Brain microvascular endothelial cell (primary cell): ENCODE measurements at regions not wholly inside any gene's neighbourhood (a gene's known extent, or its start where the extent isn't known, plus 50 kb on each side); places are given as distances from the start of the nearest gene placed in this dataset.

ENCODE experiments used
- DNase-seq: peaks from one replicate; pipeline ENCODE4 v3.0.0-alpha.2; 2020
- H3K27ac ChIP-seq: fragments of 250-450 bp; sonication (Bioruptor Pico); 2 replicates; pipeline ENCODE4 v1.5.1; 2020; ENCODE audit warnings: mild to moderate bottlenecking, moderate library complexity
- H3K27me3 ChIP-seq: fragments of 250-450 bp; sonication (Bioruptor Pico); replicated peaks from 2 replicates; pipeline ENCODE4 v1.5.1; 2020; ENCODE audit warnings: mild to moderate bottlenecking
- H3K36me3 ChIP-seq: fragments of 250-450 bp; sonication (Bioruptor Pico); replicated peaks from 2 replicates; pipeline ENCODE4 v1.5.1; 2020; ENCODE audit warnings: mild to moderate bottlenecking
- H3K4me3 ChIP-seq: 2 replicates; pipeline ENCODE4 v1.5.1; 2011; ENCODE audit warnings: low read depth, mild to moderate bottlenecking, control low read depth, low read length, moderate library complexity
- in situ Hi-C: cut with HindIII; loops from 2 replicates; pipeline ENCODE4 v1.10.0; 2017; ENCODE audit warnings: low sequenced_read_pairs, low pct_ligation_motif_present
- TF ChIP-seq, protein P1 (sequence below): IDR thresholded peaks from 2 replicates; pipeline ENCODE4 v1.5.1; 2011; ENCODE audit warnings: low read depth, mild to moderate bottlenecking, moderate library complexity, low read length, control low read depth, inconsistent platforms; ENCODE audit errors: missing control alignments

DNA sequence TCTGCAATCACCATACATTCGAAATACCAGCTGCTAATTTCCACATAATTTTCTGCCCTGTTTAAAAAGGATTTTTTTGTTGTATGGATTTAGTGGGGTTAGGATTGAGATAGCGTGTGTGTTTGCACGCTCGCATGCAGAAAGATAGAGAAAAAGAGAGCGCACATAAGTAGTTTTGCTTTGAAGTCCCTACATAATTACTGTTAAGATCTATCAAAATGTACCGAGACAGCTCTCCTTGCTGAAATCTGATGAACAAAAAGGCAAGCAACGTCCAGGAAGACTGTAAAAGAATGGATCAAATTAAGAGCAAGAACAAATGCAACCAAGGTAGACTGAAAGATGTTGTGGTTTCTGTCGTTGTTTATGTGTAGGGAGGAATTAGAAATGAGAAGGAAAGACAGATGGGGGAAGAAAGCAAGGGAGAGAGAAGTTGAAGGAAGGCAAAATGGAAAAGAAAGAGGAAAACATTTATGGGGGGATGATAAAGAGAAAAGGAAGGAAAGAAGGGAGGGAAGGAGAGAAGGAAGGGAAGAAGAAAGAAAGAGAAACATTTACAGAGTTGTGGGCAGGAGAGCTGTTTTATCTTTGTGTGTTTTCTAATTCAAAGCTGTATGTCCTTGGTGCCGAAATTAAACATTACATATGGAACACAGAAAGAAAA is 522.3 kb downstream of the MED13L start:
- H3K27me3 ChIP-seq = peaks cover 5% of the 10 kb centered on the region
- no peaks in the 10 kb centered on the region for H3K36me3 ChIP-seq
- H3K4me3 ChIP-seq = no peak overlapping the region
- TF ChIP-seq, protein P1, sequence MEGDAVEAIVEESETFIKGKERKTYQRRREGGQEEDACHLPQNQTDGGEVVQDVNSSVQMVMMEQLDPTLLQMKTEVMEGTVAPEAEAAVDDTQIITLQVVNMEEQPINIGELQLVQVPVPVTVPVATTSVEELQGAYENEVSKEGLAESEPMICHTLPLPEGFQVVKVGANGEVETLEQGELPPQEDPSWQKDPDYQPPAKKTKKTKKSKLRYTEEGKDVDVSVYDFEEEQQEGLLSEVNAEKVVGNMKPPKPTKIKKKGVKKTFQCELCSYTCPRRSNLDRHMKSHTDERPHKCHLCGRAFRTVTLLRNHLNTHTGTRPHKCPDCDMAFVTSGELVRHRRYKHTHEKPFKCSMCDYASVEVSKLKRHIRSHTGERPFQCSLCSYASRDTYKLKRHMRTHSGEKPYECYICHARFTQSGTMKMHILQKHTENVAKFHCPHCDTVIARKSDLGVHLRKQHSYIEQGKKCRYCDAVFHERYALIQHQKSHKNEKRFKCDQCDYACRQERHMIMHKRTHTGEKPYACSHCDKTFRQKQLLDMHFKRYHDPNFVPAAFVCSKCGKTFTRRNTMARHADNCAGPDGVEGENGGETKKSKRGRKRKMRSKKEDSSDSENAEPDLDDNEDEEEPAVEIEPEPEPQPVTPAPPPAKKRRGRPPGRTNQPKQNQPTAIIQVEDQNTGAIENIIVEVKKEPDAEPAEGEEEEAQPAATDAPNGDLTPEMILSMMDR = no peak
- H3K27ac ChIP-seq = no peak overlapping the region
- in situ Hi-C loops = no loop called here
- DNase-seq = no peak

DNA sequence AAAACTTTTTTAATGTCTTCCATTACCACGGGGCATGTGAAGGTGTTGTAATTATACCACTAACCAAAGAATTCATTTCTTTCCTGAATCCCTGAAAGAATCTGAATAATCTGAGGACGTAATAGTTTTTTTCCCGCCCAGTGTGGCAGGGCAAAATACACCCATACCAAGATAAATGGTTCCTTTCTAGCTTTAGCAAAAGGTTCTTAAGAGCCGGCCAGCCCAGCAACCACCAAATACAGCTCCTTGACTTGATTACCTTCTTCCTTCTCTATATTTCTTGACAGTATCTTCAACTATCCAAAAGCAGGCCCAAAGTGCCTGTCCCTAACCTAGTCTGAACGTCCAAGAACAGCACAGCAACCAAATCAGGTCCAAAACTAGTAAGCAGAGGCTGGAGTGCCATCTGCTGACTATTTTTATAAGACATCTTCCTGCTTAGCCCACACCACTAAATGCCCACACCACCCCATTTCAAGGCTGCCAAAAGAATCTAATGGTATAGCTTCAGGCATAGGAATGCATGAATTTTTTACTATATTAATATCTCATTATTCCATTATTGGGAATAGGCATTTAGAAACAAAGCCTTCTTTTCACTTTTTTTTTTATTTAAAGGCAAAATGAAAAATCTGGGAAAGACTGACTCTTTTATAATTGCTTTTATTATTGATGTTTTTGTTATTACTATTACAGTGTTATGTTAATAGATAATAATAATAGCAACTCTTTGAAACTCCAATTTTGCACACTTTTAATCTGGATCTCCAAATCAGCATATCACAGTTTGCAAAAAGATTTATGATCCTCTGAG is 524.4 kb downstream of the MED13L start:
- Histone ChIP-seq H3K36me3 (no peaks in the 10 kb centered on the region), H3K4me3 (no peak overlapping the region), H3K27ac (no peak overlapping the region), H3K27me3 (peaks cover 5% of the 10 kb centered on the region)
- in situ Hi-C loops = no loop called here
- TF ChIP-seq, protein P1 = peak; percentile 73
- peak; percentile 63 for DNase-seq

DNA sequence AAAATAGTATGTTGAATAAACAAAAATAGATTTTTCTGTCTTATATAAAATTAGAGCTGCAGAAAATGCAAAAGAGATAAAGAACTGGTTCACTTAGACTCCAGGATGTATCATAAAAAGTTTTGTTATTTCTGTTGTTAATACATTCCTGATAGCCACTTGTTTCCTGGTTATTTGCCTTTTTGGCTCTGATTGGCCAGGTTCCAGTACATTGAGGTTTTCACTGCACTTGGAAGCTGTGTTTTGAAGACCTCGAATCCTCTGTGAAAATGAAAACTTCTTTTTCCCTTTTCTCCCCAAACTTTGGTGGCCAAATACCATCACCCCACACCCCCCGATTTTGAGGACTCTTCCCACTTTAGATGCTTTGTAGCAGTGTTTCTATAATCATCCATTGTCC is 525.3 kb downstream of the MED13L start:
- H3K27ac ChIP-seq = no peak overlapping the region
- DNase-seq = peak; percentile 28
- in situ Hi-C loops = no loop called here

DNA sequence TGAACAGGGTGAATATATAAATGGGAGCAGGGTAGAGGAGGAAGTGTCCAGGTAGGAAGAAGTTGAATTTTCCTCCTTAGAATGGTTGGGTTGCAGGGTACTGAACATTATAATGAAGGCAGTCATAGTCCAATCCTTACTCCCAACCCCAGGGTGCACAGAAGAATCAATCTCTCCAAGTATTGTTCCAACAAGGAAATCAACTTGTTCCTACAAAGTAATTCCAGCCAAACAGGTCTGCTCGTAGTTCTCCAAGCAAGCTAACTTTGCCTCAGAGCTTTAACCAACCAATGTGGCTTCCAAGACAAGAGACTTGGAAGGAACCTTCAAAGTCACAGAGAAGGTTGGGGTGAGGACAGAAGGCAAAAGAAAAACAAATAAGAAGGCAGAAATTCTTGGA is 527.2 kb downstream of the MED13L start:
- Histone ChIP-seq H3K27me3 (peaks cover 4% of the 10 kb centered on the region), H3K36me3 (no peaks in the 10 kb centered on the region), H3K27ac (no peak overlapping the region), H3K4me3 (no peak overlapping the region)
- TF ChIP-seq, protein P1 = no peak
- in situ Hi-C loops = no loop called here
- no peak for DNase-seq

More for the DNA sequence above, 525.3 kb downstream of the MED13L start:
- Histone ChIP-seq H3K4me3 (no peak overlapping the region), H3K36me3 (no peaks in the 10 kb centered on the region), H3K27me3 (peaks cover 5% of the 10 kb centered on the region)
- TF ChIP-seq, protein P1 = no peak

DNA sequence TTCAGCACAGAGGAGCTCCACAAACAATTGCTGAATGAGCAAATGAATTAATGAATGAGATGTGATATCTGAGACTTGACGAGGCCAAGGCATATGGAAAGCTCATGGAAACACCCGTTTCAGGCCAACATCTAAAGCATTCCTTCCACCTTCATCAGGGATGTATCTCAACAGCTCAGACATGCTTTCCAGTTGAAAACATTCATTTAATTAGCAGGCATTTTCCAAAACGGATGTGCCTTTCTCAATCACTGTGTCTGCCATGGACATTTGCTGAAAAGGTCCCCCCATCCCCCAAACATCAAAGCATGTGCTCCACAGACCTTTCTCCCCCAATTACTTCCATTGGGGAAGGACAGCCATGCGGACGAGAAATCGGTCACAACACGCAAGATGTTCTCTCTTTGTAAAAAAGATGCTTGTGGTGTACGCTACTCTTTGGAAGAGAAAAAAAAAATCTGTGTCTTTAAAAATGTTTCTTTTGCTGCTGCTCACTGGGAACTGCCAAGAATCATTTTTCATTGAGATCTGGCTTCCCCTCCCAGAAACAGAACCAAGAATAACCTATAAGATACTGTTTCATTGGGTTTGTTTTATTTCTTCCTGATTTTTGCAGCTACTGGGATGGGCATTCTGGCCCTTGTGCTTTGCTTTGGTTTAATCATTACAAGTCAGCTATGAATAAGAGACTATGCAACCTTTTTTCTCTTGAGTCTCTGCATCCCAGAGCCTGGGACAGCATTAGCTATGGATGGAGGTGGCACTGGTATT is 528.2 kb downstream of the MED13L start:
- in situ Hi-C loops = no loop called here
- TF ChIP-seq, protein P1 = no peak
- H3K36me3 ChIP-seq = no peaks in the 10 kb centered on the region
- no peak for DNase-seq
- H3K27ac ChIP-seq = no peak overlapping the region
- H3K27me3 ChIP-seq = no peaks in the 10 kb centered on the region
- no peak overlapping the region for H3K4me3 ChIP-seq
